Natural killer cell (primary cell): ENCODE measurements at regions not wholly inside any gene's neighbourhood (a gene's known extent, or its start where the extent isn't known, plus 50 kb on each side); places are given as distances from the start of the nearest gene placed in this dataset.

Experiments
- ATAC-seq, 3 donors: fragments of 150-1000 bp in 2 of 3; fragments of 200-7000 bp in 1 of 3; cut with Tn5 transposase; 1 replicate in 1 of 3; 2 replicates in 2 of 3; pipeline ENCODE4 v1.10.0; 2021; ENCODE audit warnings: mild to moderate bottlenecking in 2 of 3, moderate library complexity in 2 of 3
- DNase-seq, 2 donors: peaks; one replicate each; pipeline versions ENCODE4 v3.0.0 to v3.0.0-alpha.2; 2013 to 2021; ENCODE audit warnings: mixed read lengths in 1 of 2
- H3K27ac ChIP-seq: one replicate; pipeline ENCODE4 v1.5.1; 2013; ENCODE audit warnings: mild to moderate bottlenecking, low read length
- H3K27me3 ChIP-seq: one replicate; pipeline ENCODE4 v1.6.1; 2013; ENCODE audit warnings: low read length; ENCODE audit not compliant: control insufficient read depth, insufficient read depth
- H3K36me3 ChIP-seq: one replicate; pipeline ENCODE4 v1.6.1; 2013; ENCODE audit warnings: low read length; ENCODE audit not compliant: control insufficient read depth, insufficient read depth
- H3K4me1 ChIP-seq: one replicate; pipeline ENCODE4 v1.6.1; 2013; ENCODE audit warnings: low read length; ENCODE audit not compliant: control insufficient read depth, insufficient read depth
- H3K4me3 ChIP-seq: one replicate; pipeline ENCODE4 v1.5.1; 2013; ENCODE audit warnings: low read length
- H3K9me3 ChIP-seq: one replicate; pipeline ENCODE4 v1.6.1; 2013; ENCODE audit warnings: low read length; ENCODE audit not compliant: control insufficient read depth, insufficient read depth
- H3K27ac Mint-ChIP-seq, 2 donors: one replicate each; pipeline ENCODE4 v1.8.0; 2022; ENCODE audit warnings: mild to moderate bottlenecking in 2 of 2, mixed read lengths in 2 of 2, moderate library complexity in 1 of 2
- H3K27me3 Mint-ChIP-seq, 2 donors: one replicate each; pipeline ENCODE4 v1.8.0; 2022; ENCODE audit warnings: low read depth in 2 of 2, mixed read lengths in 2 of 2
- H3K36me3 Mint-ChIP-seq: one replicate; pipeline ENCODE4 v1.8.0; 2022; ENCODE audit warnings: mixed read lengths
- H3K4me1 Mint-ChIP-seq, 2 donors: one replicate each; pipeline ENCODE4 v1.8.0; 2022; ENCODE audit warnings: mixed read lengths in 2 of 2
- H3K4me3 Mint-ChIP-seq: one replicate; pipeline ENCODE4 v1.8.0; 2022; ENCODE audit warnings: mild to moderate bottlenecking, moderate library complexity, mixed read lengths
- H3K9me3 Mint-ChIP-seq, 2 donors: one replicate each; pipeline ENCODE4 v1.8.0; 2022; ENCODE audit warnings: mixed read lengths in 2 of 2
- WGBS: methylation state at CpG from one replicate; pipeline ENCODE4 v1.1.7; 2013; ENCODE audit warnings: missing lambda C conversion rate; ENCODE audit not compliant: insufficient coverage; 5-methylcytosine and 5-hydroxymethylcytosine counted together
- intact Hi-C: fragments of 100-400 bp; cut with micrococcal nuclease; formaldehyde crosslinking; loops from one replicate; pipeline ENCODE4 v1.14.2; 2022
- TF ChIP-seq, protein P1 (sequence below): fragments of 200-600 bp; IDR thresholded peaks from one replicate; pipeline ENCODE4 v1.8.0; 2022; ENCODE audit warnings: antibody characterized with exemption

DNA sequence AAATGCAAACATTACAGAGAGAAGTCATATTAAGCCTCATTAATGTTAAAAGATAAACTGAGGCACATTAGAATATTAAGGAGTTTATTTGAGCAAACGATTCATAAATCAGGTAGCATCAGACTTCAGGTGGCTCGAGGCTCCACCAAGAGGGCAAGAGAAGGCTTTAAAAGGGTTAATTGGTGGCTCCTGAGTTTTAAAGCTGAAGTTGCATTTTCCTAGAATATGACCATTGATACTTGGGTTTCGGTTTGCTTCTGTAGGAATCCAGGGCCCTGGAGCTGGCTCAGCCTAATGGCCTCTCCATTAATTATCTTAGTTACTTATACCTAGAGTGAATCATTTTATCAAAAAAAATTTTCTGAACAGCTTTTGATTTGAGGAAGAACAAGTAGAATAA is 123.7 kb upstream of the NABP1 start:
- 79% methylated on average over 2 of the region's 3 CpGs for WGBS
- DNase-seq: no peak
- Mint-ChIP-seq H3K27me3 (peaks cover 22 to 40% of the 10 kb centered on the region in 2 donors), H3K27ac (no peak overlapping the region), H3K9me3 (no peaks in the 10 kb centered on the region), H3K4me1 (peaks cover 5% of the 10 kb centered on the region in 2 donors), H3K4me3 (no peak overlapping the region), H3K36me3 (no peaks in the 10 kb centered on the region)
- ATAC-seq: no peak
- TF ChIP-seq, protein P1, sequence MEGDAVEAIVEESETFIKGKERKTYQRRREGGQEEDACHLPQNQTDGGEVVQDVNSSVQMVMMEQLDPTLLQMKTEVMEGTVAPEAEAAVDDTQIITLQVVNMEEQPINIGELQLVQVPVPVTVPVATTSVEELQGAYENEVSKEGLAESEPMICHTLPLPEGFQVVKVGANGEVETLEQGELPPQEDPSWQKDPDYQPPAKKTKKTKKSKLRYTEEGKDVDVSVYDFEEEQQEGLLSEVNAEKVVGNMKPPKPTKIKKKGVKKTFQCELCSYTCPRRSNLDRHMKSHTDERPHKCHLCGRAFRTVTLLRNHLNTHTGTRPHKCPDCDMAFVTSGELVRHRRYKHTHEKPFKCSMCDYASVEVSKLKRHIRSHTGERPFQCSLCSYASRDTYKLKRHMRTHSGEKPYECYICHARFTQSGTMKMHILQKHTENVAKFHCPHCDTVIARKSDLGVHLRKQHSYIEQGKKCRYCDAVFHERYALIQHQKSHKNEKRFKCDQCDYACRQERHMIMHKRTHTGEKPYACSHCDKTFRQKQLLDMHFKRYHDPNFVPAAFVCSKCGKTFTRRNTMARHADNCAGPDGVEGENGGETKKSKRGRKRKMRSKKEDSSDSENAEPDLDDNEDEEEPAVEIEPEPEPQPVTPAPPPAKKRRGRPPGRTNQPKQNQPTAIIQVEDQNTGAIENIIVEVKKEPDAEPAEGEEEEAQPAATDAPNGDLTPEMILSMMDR: no peak
- Histone ChIP-seq H3K9me3 (no peaks in the 10 kb centered on the region), H3K4me1 (no peaks in the 10 kb centered on the region), H3K4me3 (no peak overlapping the region), H3K36me3 (no peaks in the 10 kb centered on the region), H3K27me3 (no peaks in the 10 kb centered on the region), H3K27ac (no peak overlapping the region)
- intact Hi-C loops: no loop called here

DNA sequence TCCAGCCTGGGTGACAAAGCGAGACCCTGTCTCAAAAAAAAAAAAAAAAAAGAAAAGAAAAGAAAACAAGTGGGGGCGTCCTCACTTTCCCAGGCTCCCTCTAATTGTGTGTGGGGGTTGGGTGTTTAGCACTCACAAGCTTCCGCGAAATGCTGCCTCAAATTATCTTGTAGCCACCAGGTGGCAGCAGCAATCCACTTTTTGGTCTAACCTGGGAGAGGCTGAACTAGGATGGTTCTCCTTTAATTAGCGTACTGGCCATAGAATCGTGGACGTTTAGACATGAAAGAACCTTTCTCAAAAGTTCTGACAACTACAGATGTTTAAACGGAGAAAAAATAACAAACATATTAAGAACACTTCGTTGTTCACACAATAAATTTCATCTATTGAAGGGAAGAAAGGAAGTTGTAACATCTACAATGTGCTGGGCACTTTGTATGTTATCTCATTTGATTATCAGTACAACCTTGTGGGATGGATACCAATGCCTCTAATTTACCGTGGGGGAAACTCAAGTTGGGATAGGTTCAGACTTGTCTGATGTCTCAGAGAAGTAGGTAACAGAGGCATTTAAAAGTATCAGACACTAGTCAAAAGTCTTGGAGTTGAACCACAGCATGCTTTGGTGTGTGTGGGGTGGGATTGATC is 122.7 kb upstream of the NABP1 start:
- peak; percentile 72 to 88 for DNase-seq
- Mint-ChIP-seq H3K4me3 (no peak overlapping the region), H3K36me3 (no peaks in the 10 kb centered on the region), H3K27ac (no peak overlapping the region), H3K9me3 (no peaks in the 10 kb centered on the region), H3K4me1 (peaks cover 5% of the 10 kb centered on the region in 2 donors), H3K27me3 (peaks cover 29 to 48% of the 10 kb centered on the region in 2 donors)
- 7% methylated on average over 7 of the region's 10 CpGs for WGBS
- Histone ChIP-seq H3K4me3 (no peak overlapping the region), H3K27ac (no peak overlapping the region), H3K27me3 (no peaks in the 10 kb centered on the region), H3K9me3 (no peaks in the 10 kb centered on the region), H3K36me3 (no peaks in the 10 kb centered on the region), H3K4me1 (no peaks in the 10 kb centered on the region)
- ATAC-seq: peak; percentile 87 to 99 (median 96)
- TF ChIP-seq, protein P1: peak; percentile 77
- intact Hi-C loops: loop anchor here (1.0 kb wide), 2 partner anchors 136 to 607 kb away; no protein-coding TSS in a partner anchor

DNA sequence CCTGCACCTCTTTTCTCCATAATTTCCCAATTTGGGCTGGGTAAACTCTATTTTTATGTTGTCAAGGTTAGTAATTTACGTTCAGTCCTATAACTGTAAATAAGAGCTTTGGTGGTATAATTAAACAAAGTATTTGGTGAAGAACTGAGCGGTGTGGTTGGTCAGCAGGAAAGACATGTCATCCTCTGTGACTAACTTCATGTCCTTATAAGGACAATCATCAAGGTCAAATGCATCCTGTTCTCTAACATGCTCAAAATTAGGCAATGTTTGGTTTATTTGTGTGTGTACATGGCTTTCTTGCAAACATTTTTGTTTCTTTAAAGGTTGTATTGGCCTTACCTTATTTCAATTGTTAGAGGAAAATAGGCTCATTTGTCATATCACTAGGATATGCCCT is 121.5 kb upstream of the NABP1 start:
- no peak for ATAC-seq
- no peak for DNase-seq
- WGBS: 47% methylated on average over 2 of the region's 2 CpGs
- no peaks in the 10 kb centered on the region for H3K36me3 Mint-ChIP-seq
- intact Hi-C loops: no loop called here
- H3K4me1 ChIP-seq: no peaks in the 10 kb centered on the region
- H3K9me3 Mint-ChIP-seq: no peaks in the 10 kb centered on the region
- H3K27me3 Mint-ChIP-seq: peaks cover 23 to 49% of the 10 kb centered on the region in 2 donors
- no peak overlapping the region for H3K4me3 Mint-ChIP-seq
- no peak overlapping the region for H3K27ac ChIP-seq
- H3K27ac Mint-ChIP-seq: no peak overlapping the region
- H3K4me1 Mint-ChIP-seq: peaks cover 5% of the 10 kb centered on the region in 2 donors
- no peaks in the 10 kb centered on the region for H3K27me3 ChIP-seq
- TF ChIP-seq, protein P1: no peak
- no peaks in the 10 kb centered on the region for H3K36me3 ChIP-seq
- H3K9me3 ChIP-seq: no peaks in the 10 kb centered on the region
- no peak overlapping the region for H3K4me3 ChIP-seq

DNA sequence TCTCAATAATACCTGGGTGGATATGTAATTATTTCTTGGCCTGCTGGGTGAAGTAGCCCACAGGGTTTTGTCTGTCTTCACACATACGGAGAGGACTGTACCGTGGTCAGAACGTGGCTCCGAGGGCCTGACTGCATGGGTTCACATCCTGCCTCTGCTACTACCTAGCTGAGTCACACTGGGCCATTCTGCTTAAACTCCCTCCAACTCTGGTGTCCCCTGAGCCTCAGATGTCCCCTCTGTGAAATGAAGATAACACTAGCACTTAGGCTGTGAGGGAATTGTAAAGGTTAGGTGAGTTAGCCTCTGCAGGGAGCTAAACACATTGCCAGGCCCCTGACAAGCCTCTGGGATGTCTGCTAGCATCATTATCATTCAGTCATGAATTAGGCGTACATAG is 120.1 kb upstream of the NABP1 start:
- Mint-ChIP-seq H3K4me1 (peaks cover 5% of the 10 kb centered on the region in 2 donors), H3K4me3 (no peak overlapping the region), H3K36me3 (no peaks in the 10 kb centered on the region), H3K27ac (no peak overlapping the region), H3K27me3 (peaks cover 27 to 58% of the 10 kb centered on the region in 2 donors), H3K9me3 (no peaks in the 10 kb centered on the region)
- H3K27ac ChIP-seq: no peak overlapping the region
- no peaks in the 10 kb centered on the region for H3K9me3 ChIP-seq
- 44% methylated on average over 5 of the region's 5 CpGs for WGBS
- TF ChIP-seq, protein P1: no peak
- no peak overlapping the region for H3K4me3 ChIP-seq
- no peaks in the 10 kb centered on the region for H3K4me1 ChIP-seq
- intact Hi-C loops: no loop called here
- DNase-seq (no peak), ATAC-seq (no peak)
- H3K27me3 ChIP-seq: no peaks in the 10 kb centered on the region
- H3K36me3 ChIP-seq: no peaks in the 10 kb centered on the region
